ENCODE measurements at regions not wholly inside any gene's neighbourhood (a gene's known extent, or its start where the extent isn't known, plus 50 kb on each side); places are given as distances from the start of the nearest gene placed in this dataset.

GRCh38 chr5:91638010-91638409 lies 254.9 kb upstream of the ARRDC3 start:
- no peak for TF ChIP-seq MXI1 (conservative IDR thresholded peaks at IDR 0.05; ENCODE audit: poor library complexity, severe bottlenecking)
- TF ChIP-seq CTCF (IDR thresholded peaks at IDR 0.05; ENCODE audit: poor library complexity, severe bottlenecking): no peak
- TF ChIP-seq REST (IDR thresholded peaks at IDR 0.05; ENCODE audit: borderline replicate concordance): no peak
- no peak for TF ChIP-seq TAF1 (IDR thresholded peaks at IDR 0.05; ENCODE audit: low read depth)
- no peak for TF ChIP-seq POLR2AphosphoS5 (IDR thresholded peaks at IDR 0.05)
- TF ChIP-seq EZH2 (IDR thresholded peaks at IDR 0.05; ENCODE audit: borderline replicate concordance, insufficient read depth, low read length, poor library complexity, severe bottlenecking): no peak
- no peak for TF ChIP-seq EP300 (conservative IDR thresholded peaks at IDR 0.05; ENCODE audit: poor library complexity, severe bottlenecking)
- no peak for TF ChIP-seq SMC3 (conservative IDR thresholded peaks at IDR 0.05; ENCODE audit: poor library complexity)
